ENCODE measurements at regions not wholly inside any gene's neighbourhood (a gene's known extent, or its start where the extent isn't known, plus 50 kb on each side); places are given as distances from the start of the nearest gene placed in this dataset.

DNA sequence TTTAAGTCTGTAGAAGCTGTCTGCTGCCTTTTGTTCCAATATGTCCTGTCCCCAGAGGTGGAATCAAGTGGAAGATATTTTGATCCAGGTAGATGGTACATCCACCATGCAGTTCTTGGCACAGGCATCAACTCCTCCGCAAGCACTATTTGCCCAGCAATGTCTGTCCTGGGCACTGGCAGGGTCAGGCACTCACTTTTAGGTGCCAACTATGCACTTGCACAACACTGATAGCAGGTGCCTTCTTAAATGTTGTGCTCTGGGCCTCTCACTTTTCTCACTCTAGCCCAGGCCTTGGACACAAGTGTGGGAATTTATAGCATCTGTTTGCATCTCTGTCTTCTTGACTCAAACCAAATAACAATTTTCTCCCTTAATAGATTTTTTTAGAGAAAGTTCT, 140.5 kb upstream of the UBE2E2 start:
- Mint-ChIP-seq H3K4me3 (no peak overlapping the region), H3K27ac (no peak overlapping the region), H3K27me3 (ENCODE audit: low read depth) (no peaks in the 10 kb centered on the region), H3K36me3 (ENCODE audit: insufficient read depth in 2 of 2) (peaks cover 0 to 2% of the 10 kb centered on the region in 2 donors), H3K4me1 (ENCODE audit: low read depth) (no peaks in the 10 kb centered on the region), H3K9me3 (peaks cover 0 to 4% of the 10 kb centered on the region in 2 donors)
- no peak for DNase-seq
- no peak for ATAC-seq (replicated peaks in 1 of 2)

DNA sequence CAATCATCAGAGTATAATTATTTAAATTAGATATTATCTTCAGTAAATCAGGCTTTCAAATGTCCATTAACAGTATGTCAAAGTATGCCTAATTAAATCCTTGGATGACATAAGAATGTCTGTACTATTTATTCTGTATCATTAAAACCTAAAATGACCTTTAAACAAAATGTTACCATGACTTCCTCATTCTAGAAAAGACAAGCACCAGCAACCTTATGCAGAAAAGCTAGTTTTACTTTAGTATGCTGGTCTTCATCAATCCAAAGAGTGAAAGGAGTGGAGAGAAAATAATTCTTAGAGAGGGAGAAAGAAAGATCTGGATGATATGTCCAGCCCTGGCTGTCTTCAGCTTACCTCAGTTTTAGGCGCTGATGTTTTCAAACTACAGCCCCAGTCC, 140.1 kb upstream of the UBE2E2 start:
- Mint-ChIP-seq H3K9me3 (peaks cover 0 to 4% of the 10 kb centered on the region in 2 donors), H3K27ac (no peak overlapping the region), H3K36me3 (ENCODE audit: insufficient read depth in 2 of 2) (peaks cover 0 to 2% of the 10 kb centered on the region in 2 donors), H3K4me1 (ENCODE audit: low read depth) (no peaks in the 10 kb centered on the region), H3K4me3 (no peak overlapping the region), H3K27me3 (ENCODE audit: low read depth) (no peaks in the 10 kb centered on the region)
- DNase-seq, result no peak
- no peak for ATAC-seq (replicated peaks in 1 of 2)

DNA sequence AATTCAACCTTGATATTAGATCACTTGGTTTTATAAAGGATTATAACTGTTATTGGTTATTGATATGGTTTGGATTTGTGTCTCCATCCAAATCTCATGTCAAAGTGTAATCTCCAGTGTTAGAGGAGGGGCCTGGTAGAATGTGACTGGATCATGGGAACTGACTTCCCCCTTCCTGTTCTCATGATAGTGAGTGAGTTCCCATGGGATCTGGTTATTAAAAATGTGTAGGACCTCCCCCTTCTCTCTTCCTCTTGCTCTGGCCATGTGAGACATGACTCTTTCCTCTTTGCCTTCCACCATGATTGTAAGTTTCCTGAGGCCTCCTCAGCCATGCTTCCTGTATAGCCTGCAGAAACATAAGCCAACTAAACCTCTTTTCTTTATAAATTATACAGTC, 136.0 kb upstream of the UBE2E2 start:
- Mint-ChIP-seq H3K27me3 (ENCODE audit: low read depth) (no peaks in the 10 kb centered on the region), H3K4me3 (no peak overlapping the region), H3K27ac (no peak overlapping the region), H3K4me1 (ENCODE audit: low read depth) (no peaks in the 10 kb centered on the region), H3K36me3 (ENCODE audit: insufficient read depth in 2 of 2) (no peaks in the 10 kb centered on the region), H3K9me3 (peaks cover 2 to 7% of the 10 kb centered on the region in 2 donors)
- DNase-seq, result no peak
- ATAC-seq (replicated peaks in 1 of 2), result no peak

DNA sequence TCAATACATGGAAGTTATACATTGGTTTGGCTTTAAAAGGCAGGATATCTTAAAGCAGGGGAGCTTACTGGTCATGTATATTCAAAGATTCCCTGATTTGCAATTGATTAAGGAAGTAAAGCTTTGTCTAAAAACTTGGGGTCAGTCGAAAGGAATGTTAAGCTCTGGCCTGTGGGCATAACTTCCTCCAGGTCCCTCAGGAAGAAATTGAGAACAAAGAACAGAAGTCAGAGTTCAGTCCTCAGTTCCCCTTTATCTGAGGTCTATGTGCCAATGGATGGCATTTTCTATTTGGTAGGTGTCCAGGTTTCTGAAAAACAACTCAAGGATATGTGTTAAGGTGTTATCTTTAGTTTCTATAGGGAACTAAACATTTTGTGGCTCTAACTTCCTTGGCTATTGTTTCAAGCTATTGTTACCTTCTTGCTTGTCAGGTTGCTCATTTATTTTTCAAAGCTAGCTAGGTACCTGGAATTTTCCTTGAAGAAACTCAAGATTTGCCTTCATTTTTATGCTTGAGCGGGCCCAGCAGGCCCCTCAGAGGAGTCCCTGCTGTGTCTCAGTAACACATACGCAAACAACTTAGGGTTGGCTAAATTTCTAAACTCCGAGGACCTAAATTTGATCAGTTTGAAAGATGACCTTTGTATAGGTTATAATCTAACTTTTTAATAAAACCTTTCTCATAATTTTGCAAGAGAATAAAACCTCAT, 135.0 kb upstream of the UBE2E2 start:
- DNase-seq (no peak), ATAC-seq (replicated peaks in 1 of 2) (no peak)
- Mint-ChIP-seq H3K27me3 (ENCODE audit: low read depth) (no peaks in the 10 kb centered on the region), H3K4me1 (ENCODE audit: low read depth) (no peaks in the 10 kb centered on the region), H3K27ac (no peak overlapping the region), H3K4me3 (no peak overlapping the region), H3K9me3 (peaks cover 2 to 7% of the 10 kb centered on the region in 2 donors), H3K36me3 (ENCODE audit: insufficient read depth in 2 of 2) (no peaks in the 10 kb centered on the region)

DNA sequence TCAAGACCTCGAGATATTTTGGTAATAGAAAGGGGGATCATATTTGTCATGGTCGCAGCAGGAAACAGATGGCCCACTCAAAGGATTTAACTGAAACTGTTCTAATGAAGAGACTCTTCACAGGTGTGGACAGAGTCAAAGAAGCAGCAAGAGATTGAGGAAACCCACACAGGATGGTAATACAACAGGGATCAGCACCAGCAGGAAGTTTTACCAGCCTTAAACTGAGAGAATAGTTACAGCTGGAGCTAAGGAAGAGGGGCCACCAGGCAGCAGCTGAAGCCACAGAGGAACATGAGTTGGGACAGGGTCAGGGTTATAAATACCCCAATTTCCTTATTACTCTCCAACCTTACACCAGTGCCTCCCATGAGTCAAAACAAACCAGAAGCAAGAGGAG, 131.8 kb upstream of the UBE2E2 start:
- Mint-ChIP-seq H3K36me3 (ENCODE audit: insufficient read depth in 2 of 2) (no peaks in the 10 kb centered on the region), H3K4me1 (ENCODE audit: low read depth) (no peaks in the 10 kb centered on the region), H3K27ac (no peak overlapping the region), H3K27me3 (ENCODE audit: low read depth) (no peaks in the 10 kb centered on the region), H3K9me3 (peaks cover 2 to 7% of the 10 kb centered on the region in 2 donors), H3K4me3 (no peak overlapping the region)
- DNase-seq, result no peak
- no peak for ATAC-seq (replicated peaks in 1 of 2)

DNA sequence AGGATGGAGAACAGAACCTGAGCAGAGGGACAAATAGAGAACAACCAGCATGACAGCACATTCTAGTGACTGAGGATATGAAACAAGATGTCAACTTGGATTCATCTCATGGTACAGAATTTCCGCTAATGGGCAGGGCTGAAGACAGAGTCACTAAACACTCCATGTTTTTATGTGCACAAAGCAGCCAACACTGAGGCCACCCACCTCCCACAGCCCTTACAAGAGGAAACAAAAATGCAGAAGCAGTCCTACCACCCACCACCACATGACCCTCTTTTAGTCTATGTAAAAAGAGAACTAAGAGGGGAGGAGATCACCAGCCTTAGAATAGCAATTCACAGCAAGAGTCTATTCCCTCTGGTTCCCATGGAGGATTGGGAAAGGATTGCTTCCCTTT, 131.4 kb upstream of the UBE2E2 start:
- DNase-seq, result no peak
- ATAC-seq (replicated peaks in 1 of 2), result no peak
- Mint-ChIP-seq H3K27ac (no peak overlapping the region), H3K36me3 (ENCODE audit: insufficient read depth in 2 of 2) (no peaks in the 10 kb centered on the region), H3K27me3 (ENCODE audit: low read depth) (no peaks in the 10 kb centered on the region), H3K9me3 (peaks cover 2 to 7% of the 10 kb centered on the region in 2 donors), H3K4me1 (ENCODE audit: low read depth) (no peaks in the 10 kb centered on the region), H3K4me3 (no peak overlapping the region)

DNA sequence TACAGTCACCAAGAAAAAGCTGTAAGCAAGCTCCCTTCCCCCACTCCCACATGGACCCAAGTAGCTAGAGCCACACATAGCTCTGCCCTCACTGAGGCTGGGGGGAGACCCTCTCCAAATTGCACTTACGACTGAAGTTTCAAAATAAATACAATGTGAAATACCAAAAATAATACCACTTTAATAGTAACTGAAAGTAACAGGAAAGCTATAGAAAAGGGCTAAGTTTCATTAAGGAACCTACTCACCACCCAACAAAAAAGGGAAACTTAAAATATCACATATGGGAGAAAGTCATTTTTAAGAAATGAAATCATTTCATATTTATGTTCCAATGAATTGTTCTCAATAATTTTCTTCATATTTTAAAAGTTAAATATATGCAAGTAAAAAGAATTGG, 130.4 kb upstream of the UBE2E2 start:
- no peak overlapping the region for H3K4me3 Mint-ChIP-seq
- no peak overlapping the region for H3K27ac Mint-ChIP-seq
- DNase-seq (no peak), ATAC-seq (replicated peaks in 1 of 2) (no peak)
- peaks cover 2 to 7% of the 10 kb centered on the region in 2 donors for H3K9me3 Mint-ChIP-seq
- H3K36me3 Mint-ChIP-seq (ENCODE audit: insufficient read depth in 2 of 2), result no peaks in the 10 kb centered on the region
- no peaks in the 10 kb centered on the region for H3K4me1 Mint-ChIP-seq (ENCODE audit: low read depth)
- H3K27me3 Mint-ChIP-seq (ENCODE audit: low read depth), result no peaks in the 10 kb centered on the region

DNA sequence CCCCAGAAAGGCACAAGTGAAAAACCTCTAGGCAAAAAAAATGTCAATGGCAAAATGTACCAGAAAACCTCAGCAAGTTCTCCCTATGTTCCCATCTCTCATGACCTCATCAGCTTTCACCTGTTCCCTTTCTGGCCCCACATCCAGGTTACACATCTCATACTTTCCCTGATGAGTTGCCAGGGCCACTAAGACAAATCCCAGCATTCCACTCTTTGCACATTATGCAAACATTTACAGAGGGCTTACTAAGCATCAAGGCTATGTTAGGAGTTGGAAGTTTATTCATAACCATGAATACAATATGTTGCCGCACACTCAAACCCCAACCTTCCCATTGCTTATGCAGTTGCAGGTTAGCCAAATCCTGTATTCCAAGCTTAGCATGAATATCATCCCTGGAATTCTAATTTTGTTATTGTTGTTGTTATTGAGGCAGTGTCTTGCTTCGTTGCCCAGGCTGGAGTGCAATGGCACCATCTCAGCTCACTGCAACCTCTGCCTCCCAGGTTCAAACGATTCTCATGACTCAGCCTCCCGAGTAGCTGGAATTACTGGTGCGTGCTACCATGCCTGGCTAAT, 129.3 kb upstream of the UBE2E2 start:
- no peaks in the 10 kb centered on the region for H3K27me3 Mint-ChIP-seq (ENCODE audit: low read depth)
- H3K36me3 Mint-ChIP-seq (ENCODE audit: insufficient read depth in 2 of 2), result no peaks in the 10 kb centered on the region
- no peak overlapping the region for H3K4me3 Mint-ChIP-seq
- peaks cover 2 to 7% of the 10 kb centered on the region in 2 donors for H3K9me3 Mint-ChIP-seq
- no peaks in the 10 kb centered on the region for H3K4me1 Mint-ChIP-seq (ENCODE audit: low read depth)
- H3K27ac Mint-ChIP-seq, result no peak overlapping the region
- ATAC-seq (replicated peaks in 1 of 2) (no peak), DNase-seq (no peak)

DNA sequence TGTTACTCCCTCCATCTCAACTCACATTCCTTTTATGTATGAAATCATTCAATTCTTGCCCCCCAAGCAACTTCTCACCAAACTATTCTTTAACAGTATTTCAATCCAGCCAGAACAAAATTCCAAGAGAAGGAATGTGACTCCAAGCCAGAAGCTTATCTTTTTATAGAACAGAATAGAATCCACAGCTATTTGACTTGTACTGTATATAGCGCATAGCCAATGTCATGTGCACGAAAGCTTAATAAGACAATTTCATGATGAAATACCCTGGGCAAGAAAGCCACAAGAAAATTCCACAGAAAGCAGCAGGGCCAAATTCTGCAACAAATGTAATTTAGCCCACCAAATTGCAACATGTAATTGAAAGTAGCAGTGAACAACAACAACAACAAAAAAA, 127.6 kb upstream of the UBE2E2 start:
- H3K27ac Mint-ChIP-seq, result no peak overlapping the region
- H3K4me3 Mint-ChIP-seq, result no peak overlapping the region
- no peaks in the 10 kb centered on the region for H3K27me3 Mint-ChIP-seq (ENCODE audit: low read depth)
- no peak for ATAC-seq (replicated peaks in 1 of 2)
- peaks cover 2 to 5% of the 10 kb centered on the region in 2 donors for H3K9me3 Mint-ChIP-seq
- DNase-seq, result no peak
- peaks cover 10% of the 10 kb centered on the region for H3K4me1 Mint-ChIP-seq (ENCODE audit: low read depth)
- H3K36me3 Mint-ChIP-seq (ENCODE audit: insufficient read depth in 2 of 2), result no peaks in the 10 kb centered on the region

DNA sequence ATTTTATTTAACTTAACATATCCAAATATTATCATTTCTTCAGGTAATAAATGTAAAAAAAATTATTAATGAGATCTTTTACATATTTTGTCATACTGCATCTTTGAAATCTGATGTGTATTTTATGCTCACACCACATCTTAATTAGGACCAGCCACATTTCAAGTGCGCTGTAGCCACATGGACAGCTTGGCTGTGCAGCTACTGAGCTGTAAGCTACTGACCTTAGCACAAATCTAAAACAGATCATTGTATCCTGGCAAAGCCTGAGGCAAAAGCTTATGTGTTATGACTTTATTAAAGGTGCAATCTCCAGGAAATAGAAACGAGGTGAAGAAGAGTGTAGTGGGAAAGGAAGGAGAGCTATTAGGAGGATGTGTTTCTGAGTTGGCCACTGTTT, 126.7 kb upstream of the UBE2E2 start:
- no peak overlapping the region for H3K27ac Mint-ChIP-seq
- H3K9me3 Mint-ChIP-seq, result peaks cover 0 to 1% of the 10 kb centered on the region in 2 donors
- H3K4me3 Mint-ChIP-seq, result no peak overlapping the region
- no peak for DNase-seq
- no peak for ATAC-seq (replicated peaks in 1 of 2)
- no peaks in the 10 kb centered on the region for H3K36me3 Mint-ChIP-seq (ENCODE audit: insufficient read depth in 2 of 2)
- peaks cover 10% of the 10 kb centered on the region for H3K4me1 Mint-ChIP-seq (ENCODE audit: low read depth)
- H3K27me3 Mint-ChIP-seq (ENCODE audit: low read depth), result no peaks in the 10 kb centered on the region

DNA sequence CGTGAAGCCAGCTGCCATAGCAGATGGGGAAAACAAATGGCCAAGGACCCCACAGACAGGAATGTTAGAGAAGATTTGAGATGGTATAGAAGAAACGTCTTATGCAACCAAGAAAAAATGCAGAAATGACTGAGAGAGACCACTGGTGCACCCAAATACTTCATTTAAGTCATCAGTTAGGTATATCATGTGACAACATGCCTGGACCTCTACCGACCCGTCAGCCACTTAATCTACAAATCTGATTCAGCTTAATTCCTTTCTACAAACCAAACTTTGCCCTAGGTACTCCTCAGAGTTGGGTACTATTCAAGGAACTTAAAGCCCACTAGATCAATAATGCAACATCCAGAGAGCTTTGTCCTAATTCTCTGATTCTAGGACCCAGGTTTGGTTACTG, 126.0 kb upstream of the UBE2E2 start:
- Mint-ChIP-seq H3K27ac (no peak overlapping the region), H3K9me3 (no peaks in the 10 kb centered on the region), H3K27me3 (ENCODE audit: low read depth) (no peaks in the 10 kb centered on the region), H3K4me1 (ENCODE audit: low read depth) (peaks cover 10% of the 10 kb centered on the region), H3K36me3 (ENCODE audit: insufficient read depth in 2 of 2) (no peaks in the 10 kb centered on the region), H3K4me3 (no peak overlapping the region)
- ATAC-seq (replicated peaks in 1 of 2), result no peak
- DNase-seq, result no peak

DNA sequence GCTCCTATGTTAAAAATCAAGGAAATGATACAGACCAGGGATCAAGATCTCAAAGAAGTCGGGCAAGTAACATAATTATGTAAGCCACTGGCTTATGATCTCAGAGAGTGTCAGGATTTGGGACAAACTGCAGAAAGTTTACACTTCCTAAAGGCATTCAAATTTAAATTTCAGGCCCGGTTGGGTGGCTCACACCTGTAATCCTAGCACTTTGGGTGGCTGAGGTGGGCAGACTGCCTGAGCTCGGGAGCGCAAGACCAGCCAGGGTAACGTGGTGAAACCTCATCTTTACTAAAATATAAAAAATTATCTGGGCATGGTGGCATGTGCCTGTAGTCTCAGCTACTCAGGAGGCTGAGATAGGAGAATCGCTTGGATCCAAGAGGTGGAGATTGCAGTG, 124.4 kb upstream of the UBE2E2 start:
- ATAC-seq (replicated peaks in 1 of 2), result no peak
- Mint-ChIP-seq H3K9me3 (no peaks in the 10 kb centered on the region), H3K4me1 (ENCODE audit: low read depth) (peaks cover 10% of the 10 kb centered on the region), H3K4me3 (no peak overlapping the region), H3K36me3 (ENCODE audit: insufficient read depth in 2 of 2) (no peaks in the 10 kb centered on the region), H3K27me3 (ENCODE audit: low read depth) (no peaks in the 10 kb centered on the region), H3K27ac (no peak overlapping the region)
- DNase-seq, result no peak

DNA sequence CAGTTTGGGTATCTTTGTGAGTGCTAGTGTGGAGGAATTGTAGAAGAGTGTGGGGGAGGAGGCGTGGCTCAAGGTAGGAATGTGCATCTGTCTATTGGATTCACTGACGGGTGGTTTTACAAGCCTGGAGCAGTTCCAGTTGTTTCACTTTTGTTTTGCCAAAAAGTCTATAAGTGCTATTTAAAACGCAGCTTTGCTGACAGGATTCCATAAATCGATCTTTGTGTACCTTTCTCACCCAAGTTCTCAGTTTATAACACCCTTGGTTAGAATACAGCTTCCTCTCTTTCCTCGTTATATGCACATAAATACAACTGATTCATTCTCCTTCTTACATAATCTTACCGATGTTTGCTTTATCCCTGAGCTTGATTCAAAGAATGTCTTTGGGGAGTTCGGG, 123.2 kb upstream of the UBE2E2 start:
- Mint-ChIP-seq H3K4me1 (ENCODE audit: low read depth) (peaks cover 10% of the 10 kb centered on the region), H3K9me3 (no peaks in the 10 kb centered on the region), H3K4me3 (peak overlapping the region; percentile 0 to 20), H3K27ac (no peak overlapping the region), H3K36me3 (ENCODE audit: insufficient read depth in 2 of 2) (no peaks in the 10 kb centered on the region), H3K27me3 (ENCODE audit: low read depth) (no peaks in the 10 kb centered on the region)
- no peak for ATAC-seq (replicated peaks in 1 of 2)
- no peak for DNase-seq

DNA sequence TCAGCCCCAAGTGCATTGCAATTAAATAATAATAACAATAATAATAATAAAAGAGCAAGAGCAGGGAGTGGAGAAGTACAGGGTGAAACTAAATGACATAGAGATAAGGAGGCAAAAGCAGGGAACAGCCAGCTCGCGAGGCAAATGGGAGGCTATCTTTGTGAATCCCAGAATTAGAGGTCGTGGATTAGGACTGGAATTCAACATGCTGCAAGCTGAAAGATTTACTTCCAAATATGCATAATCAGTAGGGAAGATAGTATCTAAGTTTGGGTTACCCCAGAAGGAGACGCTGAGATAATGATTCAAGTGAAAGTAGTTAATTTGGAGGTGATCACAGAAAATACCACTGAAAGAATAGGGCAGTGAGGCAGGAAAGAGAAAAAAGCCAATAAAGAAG, 119.4 kb upstream of the UBE2E2 start:
- peaks cover 10% of the 10 kb centered on the region for H3K4me1 Mint-ChIP-seq (ENCODE audit: low read depth)
- no peak overlapping the region for H3K27ac Mint-ChIP-seq
- no peaks in the 10 kb centered on the region for H3K27me3 Mint-ChIP-seq (ENCODE audit: low read depth)
- DNase-seq (no peak), ATAC-seq (replicated peaks in 1 of 2) (no peak)
- no peaks in the 10 kb centered on the region for H3K36me3 Mint-ChIP-seq (ENCODE audit: insufficient read depth in 2 of 2)
- H3K9me3 Mint-ChIP-seq, result no peaks in the 10 kb centered on the region
- no peak overlapping the region for H3K4me3 Mint-ChIP-seq
